Stimulated activated CD4-positive, alpha-beta T cell treated with anti-CD3 and anti-CD28 coated beads, Interleukin-4, amount 100 ng/mL, for 4 hours (primary cell): ENCODE measurements at regions not wholly inside any gene's neighbourhood (a gene's known extent, or its start where the extent isn't known, plus 50 kb on each side); places are given as distances from the start of the nearest gene placed in this dataset.

ENCODE experiments used
- DNase-seq, 2 experiments: peaks; one replicate each; pipeline ENCODE4 v3.0.0-alpha.2; 2020

DNA sequence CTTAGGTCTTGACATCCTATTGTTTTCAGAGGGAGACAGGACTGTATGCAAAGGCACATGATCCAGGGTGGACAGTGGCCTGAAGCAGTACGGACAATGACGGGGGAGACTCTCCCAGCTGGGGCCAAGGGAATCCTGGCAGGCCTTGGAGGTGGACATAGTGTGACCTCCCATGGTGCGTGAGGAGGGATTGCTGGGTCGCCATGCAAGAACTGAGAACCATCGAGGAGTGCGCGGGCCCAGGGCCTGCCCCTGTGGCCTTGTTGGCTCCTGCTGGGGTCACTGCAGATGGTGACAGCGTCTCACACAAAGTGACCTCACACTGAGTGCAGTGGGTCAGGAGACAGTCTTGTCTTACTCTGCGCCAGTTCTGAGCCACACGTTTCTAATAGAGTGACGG lies 192.4 kb downstream of the GADD45G start:
- DNase-seq: no peak

DNA sequence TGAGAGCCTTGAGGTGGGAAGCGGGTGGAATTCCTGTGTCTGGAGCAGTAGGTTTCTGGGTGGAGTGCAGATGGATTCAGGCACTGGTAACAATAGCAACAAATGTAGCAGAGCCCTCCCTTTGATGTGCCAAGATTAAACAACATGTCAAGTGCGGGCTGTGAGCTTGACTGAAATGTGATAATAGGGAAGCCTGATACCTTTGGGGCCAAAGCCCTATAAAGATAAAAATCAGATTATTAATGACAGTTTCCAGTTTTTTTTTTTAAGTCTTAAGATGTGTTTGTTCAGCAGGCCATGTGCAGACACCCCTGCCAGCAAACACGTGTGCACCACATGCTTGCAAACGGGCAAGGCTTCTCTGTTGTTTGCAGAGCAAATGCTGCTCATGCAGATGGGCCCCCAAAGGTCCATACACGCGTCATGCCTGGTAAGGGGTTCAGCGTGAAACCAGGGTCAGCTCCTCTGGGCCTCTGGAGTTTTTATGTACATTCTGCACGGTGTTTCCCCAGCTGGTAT lies 193.2 kb downstream of the GADD45G start:
- no peak for DNase-seq

DNA sequence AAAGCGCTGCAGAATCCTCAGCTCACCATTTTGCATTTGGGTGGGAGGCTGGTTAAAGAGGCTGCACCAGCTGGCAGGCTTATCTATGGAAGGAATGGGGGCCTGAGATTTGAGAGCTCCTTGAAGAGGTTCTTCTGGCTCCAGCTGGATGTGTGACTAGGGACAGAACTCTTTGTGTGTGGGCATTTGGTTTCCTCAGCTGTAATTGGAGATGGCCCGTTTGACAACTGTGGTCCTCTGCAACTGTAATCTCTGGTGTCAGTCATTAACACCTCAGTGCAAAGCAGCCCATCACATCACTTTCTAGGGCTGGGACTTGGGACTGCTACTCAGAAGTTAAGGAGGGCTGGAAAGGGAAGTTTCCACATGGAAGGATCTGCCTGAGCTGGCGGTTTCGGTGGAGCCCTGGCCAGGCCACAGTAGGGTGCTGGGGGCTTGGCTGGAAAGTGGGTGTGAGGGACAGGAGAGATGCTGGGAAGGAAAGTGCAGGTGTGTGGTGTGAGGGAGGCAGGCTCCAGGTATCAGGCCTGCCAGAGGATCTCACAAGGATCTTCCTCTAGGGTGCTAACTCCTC lies 193.8 kb downstream of the GADD45G start:
- no peak for DNase-seq

GRCh38 chr9:89799221-89799620 lies 194.4 kb downstream of the GADD45G start:
- no peak for DNase-seq

GRCh38 chr9:89799766-89800165 lies 195.0 kb downstream of the GADD45G start:
- no peak for DNase-seq

- no peak for DNase-seq
These were observed 196.5 kb downstream of the GADD45G start for GRCh38 chr9:89801341-89801740.

- no peak for DNase-seq
These were observed 197.2 kb downstream of the GADD45G start for GRCh38 chr9:89801742-89802670.

- no peak for DNase-seq
These were observed 198.1 kb downstream of the GADD45G start for GRCh38 chr9:89802781-89803355.

GRCh38 chr9:89803403-89803802 lies 198.6 kb downstream of the GADD45G start:
- DNase-seq: no peak

DNA sequence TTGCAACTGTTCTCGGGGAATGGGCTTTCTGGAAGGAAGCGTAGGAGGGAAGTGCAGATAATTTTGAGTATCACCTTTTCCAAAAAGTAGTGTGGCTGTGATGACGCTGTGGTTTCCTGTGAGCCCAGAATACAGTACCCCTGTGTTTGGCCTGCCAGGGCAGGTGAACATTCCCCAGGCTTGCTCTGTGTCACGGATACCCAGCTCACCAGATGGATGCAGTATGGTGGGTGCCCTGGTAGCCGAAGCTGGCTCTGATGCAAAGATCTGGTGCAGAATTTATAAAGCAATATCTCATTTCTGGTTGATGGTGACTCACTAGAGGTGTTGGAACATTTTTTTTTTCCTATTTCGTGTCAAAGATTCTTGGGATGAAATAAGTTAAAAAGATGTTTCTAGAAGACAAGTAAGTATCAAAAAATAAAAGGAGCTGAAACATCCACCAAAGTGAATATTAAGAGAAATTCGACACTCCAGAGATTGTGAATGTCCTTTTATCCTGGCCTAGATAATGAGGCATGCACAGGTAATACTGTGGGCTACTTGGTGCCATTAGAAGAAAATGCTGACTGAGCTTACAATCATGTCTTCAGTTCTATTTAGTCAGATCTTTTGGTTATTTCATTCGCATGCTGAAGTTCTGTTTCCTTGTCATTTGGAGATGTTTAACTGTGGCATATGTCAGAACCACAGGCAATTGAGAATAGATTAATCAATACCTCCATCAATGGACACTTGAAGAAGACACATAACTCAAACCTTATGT lies 200.1 kb downstream of the GADD45G start:
- DNase-seq: no peak

GRCh38 chr9:89805571-89806292 lies 200.9 kb downstream of the GADD45G start:
- no peak for DNase-seq

DNA sequence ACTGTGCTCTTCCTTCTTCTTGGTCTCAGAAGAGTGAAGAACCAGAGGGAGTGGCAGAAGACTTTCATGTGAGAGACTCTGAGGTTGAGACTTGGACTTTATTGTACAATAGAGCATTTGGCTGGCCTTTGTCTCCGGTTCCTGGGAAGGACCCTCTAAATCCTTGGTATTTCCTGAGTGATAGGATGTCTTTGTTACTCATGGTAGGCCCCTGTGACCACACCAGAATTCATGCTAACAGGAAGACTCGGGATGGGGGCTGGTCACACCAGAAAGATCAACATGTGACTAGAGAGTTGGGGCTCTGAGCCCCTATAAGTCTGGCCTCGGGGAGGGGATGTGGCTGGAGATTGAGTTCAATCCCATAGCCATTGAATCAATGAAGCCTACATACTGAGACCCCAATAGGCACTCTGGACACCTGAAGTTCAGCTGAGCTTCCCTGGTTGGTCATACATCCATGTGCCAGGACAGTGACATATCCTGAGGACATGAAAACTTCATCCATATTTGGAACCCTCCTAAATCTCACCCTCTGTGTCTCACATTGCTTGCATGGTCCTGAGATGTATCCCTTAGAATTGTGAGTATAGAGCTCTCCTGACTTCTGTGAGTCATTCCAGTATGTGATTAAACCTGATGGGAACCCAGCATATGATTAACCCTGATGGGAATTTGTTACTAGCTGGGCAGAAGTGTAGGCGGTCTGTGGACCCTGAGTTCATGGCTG lies 201.7 kb downstream of the GADD45G start:
- no peak for DNase-seq

DNA sequence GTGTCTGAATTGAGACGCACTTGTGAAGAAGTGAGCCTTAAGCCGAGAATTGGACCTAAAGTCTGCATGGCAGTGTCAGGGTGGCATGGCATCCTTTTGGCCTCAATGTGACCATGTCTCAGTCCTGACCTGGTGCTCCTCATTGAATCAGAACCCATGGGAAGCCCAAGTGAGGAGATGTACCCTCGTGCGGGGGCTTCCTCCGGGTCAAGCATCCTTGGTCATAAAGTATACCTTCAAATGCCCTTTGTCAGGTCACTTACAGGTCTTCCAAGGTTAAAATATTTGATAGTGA lies 202.2 kb downstream of the GADD45G start:
- DNase-seq: no peak

DNA sequence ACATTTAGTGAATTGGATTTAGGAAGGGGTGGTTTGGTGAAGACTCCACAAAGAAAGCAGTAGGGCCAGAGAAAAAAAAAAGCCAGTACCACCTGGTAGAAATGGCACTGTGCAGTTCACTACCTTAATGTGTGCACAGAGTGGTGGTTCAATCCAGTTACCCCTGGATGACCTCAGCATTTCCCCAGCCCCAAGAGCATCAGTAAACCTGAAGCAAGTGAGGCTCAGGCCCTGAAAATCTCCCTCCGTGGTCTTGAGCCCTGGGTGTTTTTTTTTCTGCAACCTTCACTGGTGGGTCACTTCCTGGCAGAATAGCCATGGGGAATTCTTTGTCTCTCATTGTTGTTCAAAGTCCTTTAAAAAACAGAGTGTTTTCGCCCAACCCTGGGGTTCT lies 202.9 kb downstream of the GADD45G start:
- no peak for DNase-seq

GRCh38 chr9:89808076-89808755 lies 203.4 kb downstream of the GADD45G start:
- DNase-seq: no peak

GRCh38 chr9:89808756-89809181 lies 204.0 kb downstream of the GADD45G start:
- DNase-seq: no peak

- DNase-seq: no peak
These were observed 205.6 kb downstream of the GADD45G start for GRCh38 chr9:89810431-89810830.

- no peak for DNase-seq
These were observed 206.5 kb downstream of the GADD45G start for GRCh38 chr9:89811356-89811755.

- DNase-seq: no peak
These were observed 207.2 kb downstream of the GADD45G start for GRCh38 chr9:89811886-89812450.

DNA sequence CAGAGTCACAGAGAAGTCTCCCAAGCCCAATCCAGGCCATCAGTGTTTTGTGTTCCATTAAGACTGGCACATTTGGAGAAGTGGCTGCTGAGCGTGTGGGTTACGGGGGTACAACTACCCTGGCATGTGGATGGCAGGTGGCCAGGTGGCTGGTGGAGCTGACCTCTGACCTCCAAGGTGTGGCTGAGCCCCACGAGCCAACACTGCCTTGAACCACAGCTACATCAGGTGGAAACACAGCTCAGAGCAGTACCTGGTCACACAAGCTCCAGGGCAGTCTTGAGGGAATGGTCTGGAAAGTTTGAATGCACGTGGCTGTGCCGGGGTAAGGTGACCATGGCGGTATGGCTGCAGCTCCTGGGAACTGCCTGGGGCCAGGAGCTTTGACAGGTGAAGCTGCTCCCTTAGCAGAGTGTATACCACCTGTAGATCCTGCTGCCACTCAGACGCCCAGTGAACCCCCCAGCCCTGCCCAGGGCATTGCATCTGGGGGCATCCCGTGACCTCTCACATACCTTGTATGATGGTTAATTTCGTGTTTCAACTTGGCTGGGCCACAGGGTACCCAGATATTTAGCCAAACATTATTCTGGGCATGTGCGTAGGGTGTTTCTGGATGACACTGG lies 207.9 kb downstream of the GADD45G start:
- DNase-seq: no peak
